HepG2 (cell line): ENCODE measurements at regions not wholly inside any gene's neighbourhood (a gene's known extent, or its start where the extent isn't known, plus 50 kb on each side); places are given as distances from the start of the nearest gene placed in this dataset.

ENCODE experiments used
- ATAC-seq: fragments of 200-7000 bp; cut with Tn5 transposase; 3 replicates; pipeline ENCODE4 v1.9.1; 2020; ENCODE audit warnings: mild to moderate bottlenecking, moderate library complexity
- BruUV-seq: library from RNA; stranded (reverse); fragments of 400-500 nt; replicated peaks from 2 replicates; lab custom pipeline; 2021; lab: Mats Ljungman, UMichigan
- CTCF ChIA-PET: fragments of 300-600 bp; formaldehyde crosslinking; extraction: SDS; loops from one replicate; lab custom pipeline; 2021; ENCODE audit warnings: low total read pairs, inconsistent platforms, low intra/inter-chr PET ratio; lab: Yijun Ruan, JAX
- POLR2A ChIA-PET: fragments of 350-600 bp; sonication (Branson Sonifier 250); formaldehyde crosslinking; loops from one replicate; lab custom pipeline; 2020; ENCODE audit warnings: antibody characterized with exemption, inconsistent platforms; lab: Yijun Ruan, JAX
- DNase-seq: peaks from one replicate; pipeline ENCODE4 v3.0.0-alpha.2; 2015; ENCODE audit warnings: low spot score
- FAIRE-seq: peaks from 3 replicates; lab custom pipeline; 2011; peaks lifted over from hg19 to GRCh38; lab: Jason Lieb, UNC
- H2AFZ ChIP-seq: one replicate; pipeline ENCODE4 v1.6.1; 2011; ENCODE audit warnings: low read length, inconsistent platforms
- H3K27ac ChIP-seq: fragments of 300-600 bp; 3 replicates; pipeline ENCODE4 v1.8.0; 2011; ENCODE audit warnings: mixed run types, mild to moderate bottlenecking, mixed read lengths, low read length, inconsistent platforms; ENCODE audit not compliant: insufficient read depth; ENCODE audit errors: extremely low read length
- H3K27me3 ChIP-seq, 2 experiments: fragments of 200-600 bp in 1 of 2; 2 replicates in 1 of 2; 3 replicates in 1 of 2; pipeline versions ENCODE4 v1.6.0 to v1.8.0; 2011; ENCODE audit warnings: low read length in 2 of 2, mild to moderate bottlenecking in 2 of 2, moderate library complexity in 2 of 2, inconsistent platforms in 1 of 2; ENCODE audit not compliant: insufficient read depth in 2 of 2, control insufficient read depth in 1 of 2
- H3K36me3 ChIP-seq, 2 experiments: fragments of 200-600 bp in 1 of 2; replicated peaks in 1 of 2; 2 replicates in 1 of 2; 3 replicates in 1 of 2; pipeline versions ENCODE4 v1.5.1 to v1.8.0; 2011; ENCODE audit warnings: low read length in 2 of 2, inconsistent platforms in 1 of 2; ENCODE audit not compliant: insufficient read depth in 2 of 2, control insufficient read depth in 1 of 2
- H3K4me1 ChIP-seq: 2 replicates; pipeline ENCODE4 v1.5.1; 2012; ENCODE audit warnings: low read length, inconsistent platforms; ENCODE audit not compliant: insufficient read depth
- H3K4me2 ChIP-seq: 2 replicates; pipeline ENCODE4 v1.6.0; 2011; ENCODE audit warnings: low read depth, low read length, inconsistent platforms
- H3K4me3 ChIP-seq, 3 experiments: fragments of 200-600 bp in 1 of 3; sonication (generic), shearing (Covaris generic) in 1 of 3; replicated peaks in 1 of 3; 2 replicates each; pipeline ENCODE4 v1.5.1; 2011 to 2016; ENCODE audit warnings: low read length in 3 of 3, inconsistent platforms in 2 of 3, low read depth in 2 of 3, mild to moderate bottlenecking in 2 of 3, control low read depth in 1 of 3, mixed read lengths in 1 of 3; ENCODE audit not compliant: insufficient read depth in 1 of 3
- H3K79me2 ChIP-seq: one replicate; pipeline ENCODE4 v1.6.1; 2011; ENCODE audit warnings: low read length, inconsistent platforms; ENCODE audit not compliant: insufficient read depth
- H3K9ac ChIP-seq: 2 replicates; pipeline ENCODE4 v1.6.0; 2011; ENCODE audit warnings: mild to moderate bottlenecking, low read depth, low read length, inconsistent platforms; ENCODE audit not compliant: insufficient read depth
- H3K9me3 ChIP-seq: 2 replicates; pipeline ENCODE4 v1.5.1; 2012; ENCODE audit warnings: mild to moderate bottlenecking, low read length
- H4K20me1 ChIP-seq: 2 replicates; pipeline ENCODE4 v1.6.0; 2011; ENCODE audit warnings: inconsistent platforms, mild to moderate bottlenecking, low read length, moderate library complexity; ENCODE audit not compliant: insufficient read depth
- ARID2 ChIP-seq: sonication (generic); formaldehyde crosslinking; IDR thresholded peaks from 2 replicates; pipeline ENCODE4 v1.8.1; 2022; ENCODE audit warnings: mild to moderate bottlenecking, missing genetic modification reagents, borderline replicate concordance
- CHD4 ChIP-seq: fragments of 200-600 bp; sonication (generic); IDR thresholded peaks from 2 replicates; pipeline ENCODE4 v1.7.0; 2017; ENCODE audit warnings: mild to moderate bottlenecking, low read length, borderline replicate concordance
- CREB1 ChIP-seq, 2 experiments: fragments of 450-650 bp in 1 of 2; IDR thresholded peaks; 2 replicates each; pipeline ENCODE4 v1.6.1; 2016 to 2017; ENCODE audit warnings: control low read depth in 1 of 2, mild to moderate bottlenecking in 1 of 2, missing compliant biosample characterization in 1 of 2, missing genetic modification characterization in 1 of 2
- EHMT2 ChIP-seq: fragments of 200-600 bp; sonication (generic); IDR thresholded peaks from 2 replicates; pipeline ENCODE4 v1.7.0; 2017; ENCODE audit warnings: antibody characterized with exemption, low read depth, low read length, borderline replicate concordance
- ISX ChIP-seq: sonication (generic); formaldehyde crosslinking; conservative IDR thresholded peaks from 2 replicates; pipeline ENCODE4 v1.5.0; 2020; ENCODE audit warnings: missing genetic modification reagents
- MAFG ChIP-seq: sonication (generic); formaldehyde crosslinking; IDR thresholded peaks from 2 replicates; pipeline ENCODE4 v1.5.1; 2020; ENCODE audit warnings: mild to moderate bottlenecking, missing genetic modification reagents
- RFXANK ChIP-seq: IDR thresholded peaks from 2 replicates; pipeline ENCODE4 v1.6.1; 2016
- ZFX ChIP-seq: sonication (generic); formaldehyde crosslinking; IDR thresholded peaks from 2 replicates; pipeline ENCODE4 v1.4.0; 2020; ENCODE audit warnings: mild to moderate bottlenecking, low read depth, missing genetic modification reagents, moderate library complexity
- ZNF687 ChIP-seq: sonication (generic); formaldehyde crosslinking; IDR thresholded peaks from 2 replicates; pipeline ENCODE4 v1.5.1; 2020; ENCODE audit warnings: mild to moderate bottlenecking, missing genetic modification reagents, moderate library complexity
- ZNF773 ChIP-seq: sonication (generic); formaldehyde crosslinking; IDR thresholded peaks from 2 replicates; pipeline ENCODE4 v1.4.0; 2020; ENCODE audit warnings: missing genetic modification reagents, borderline replicate concordance
- WGBS: methylation state at CpG from one replicate; pipeline ENCODE4 v1.1.6; 2017; ENCODE audit warnings: low lambda C conversion rate; 5-methylcytosine and 5-hydroxymethylcytosine counted together
- in situ Hi-C: cut with HindIII; loops from 2 replicates; pipeline ENCODE4 v1.10.0; 2017; ENCODE audit warnings: low pct_unique_long_range_greater_than_20kb; ENCODE audit not compliant: extremely low pct_ligation_motif_present
- intact Hi-C: fragments of 100-400 bp; cut with micrococcal nuclease; formaldehyde crosslinking; loops from one replicate; pipeline ENCODE4 v1.10.0; 2022; ENCODE audit not compliant: unreplicated experiment

GRCh38 chr16:86404678-86405077 lies 105.6 kb upstream of the FOXF1 start:
- TF ChIP-seq CHD4: no peak
- TF ChIP-seq, all 625 proteins: peak for 0
- Histone ChIP-seq H3K9ac (no peak overlapping the region), H3K27ac (no peak overlapping the region), H3K4me2 (no peak overlapping the region), H3K4me3 (no peak overlapping the region), H3K79me2 (no peaks in the 10 kb centered on the region), H3K36me3 (no peaks in the 10 kb centered on the region), H3K27me3 (peaks cover 3 to 59% of the 10 kb centered on the region in 2 experiments), H3K4me1 (no peaks in the 10 kb centered on the region), H3K9me3 (no peaks in the 10 kb centered on the region), H2AFZ (no peak overlapping the region), H4K20me1 (no peaks in the 10 kb centered on the region)
- 58% methylated on average over 11 of the region's 12 CpGs for WGBS
- ATAC-seq (no peak), DNase-seq (no peak), FAIRE-seq (no peak)
- in situ Hi-C loops (no loop called here), intact Hi-C loops (no loop called here)
- ChIA-PET POLR2A (no interaction called here), CTCF (no interaction called here)
- BruUV-seq: no TSS peak

DNA sequence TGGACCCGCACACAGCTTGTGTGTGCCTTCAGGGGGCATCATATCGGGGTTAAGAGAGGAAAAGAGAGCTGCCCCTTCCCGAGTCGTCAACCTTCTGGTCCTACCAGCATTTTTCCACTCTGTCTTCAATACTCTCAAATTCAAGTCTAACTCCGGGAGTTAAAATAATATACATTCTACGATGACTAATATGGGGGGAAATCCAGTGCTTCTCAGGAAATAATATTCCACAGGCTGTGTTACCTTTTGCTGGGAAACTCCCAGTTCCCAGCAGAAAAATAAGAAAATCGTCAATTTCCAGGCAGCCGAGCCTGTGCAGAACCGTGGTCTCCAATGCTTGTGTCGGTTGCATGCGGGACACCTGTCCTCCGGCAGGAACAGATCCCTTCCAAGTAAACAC lies 105.0 kb upstream of the FOXF1 start:
- TF ChIP-seq ARID2: no peak
- no peak for TF ChIP-seq RFXANK (CRISPR knock-in tag)
- Histone ChIP-seq H3K79me2 (no peaks in the 10 kb centered on the region), H3K27ac (no peak overlapping the region), H3K9me3 (no peaks in the 10 kb centered on the region), H2AFZ (no peak overlapping the region), H3K27me3 (peaks cover 3 to 53% of the 10 kb centered on the region in 2 experiments), H3K4me3 (no peak overlapping the region), H3K9ac (no peak overlapping the region), H3K36me3 (no peaks in the 10 kb centered on the region), H3K4me1 (no peaks in the 10 kb centered on the region), H4K20me1 (no peaks in the 10 kb centered on the region), H3K4me2 (no peak overlapping the region)
- CTCF ChIA-PET: no interaction called here
- FAIRE-seq (no peak), DNase-seq (no peak), ATAC-seq (no peak)
- POLR2A ChIA-PET: no interaction called here
- no TSS peak for BruUV-seq
- in situ Hi-C loops: no loop called here
- 45% methylated on average over 12 of the region's 12 CpGs for WGBS
- intact Hi-C loops: no loop called here

DNA sequence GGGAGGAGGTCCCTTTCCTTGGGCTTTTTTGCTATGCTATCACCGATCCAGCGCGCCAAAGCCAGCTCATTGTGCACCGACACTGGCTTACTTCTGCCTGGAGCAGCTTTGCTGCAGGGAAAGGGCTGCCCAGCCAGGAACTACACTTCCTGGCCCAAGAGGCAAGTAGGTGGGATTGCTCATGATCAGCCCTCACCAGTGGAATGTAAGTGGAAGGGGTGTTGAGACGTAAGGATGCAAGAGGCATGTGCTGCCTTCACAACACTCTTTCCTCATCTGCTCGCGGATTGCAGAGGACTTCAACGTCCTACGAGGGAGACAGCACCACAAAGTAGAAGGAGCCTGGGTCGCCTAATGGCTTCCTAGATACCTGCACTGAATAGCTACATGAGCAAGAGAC lies 104.3 kb upstream of the FOXF1 start:
- no peak for ATAC-seq
- Histone ChIP-seq H2AFZ (no peak overlapping the region), H3K27ac (no peak overlapping the region), H3K4me3 (no peak overlapping the region), H3K9me3 (no peaks in the 10 kb centered on the region), H4K20me1 (no peaks in the 10 kb centered on the region), H3K9ac (no peak overlapping the region), H3K4me2 (no peak overlapping the region), H3K27me3 (peaks cover 3 to 53% of the 10 kb centered on the region in 2 experiments), H3K4me1 (no peaks in the 10 kb centered on the region), H3K79me2 (no peaks in the 10 kb centered on the region), H3K36me3 (no peaks in the 10 kb centered on the region)
- in situ Hi-C loops (no loop called here), intact Hi-C loops (no loop called here)
- 30% methylated on average over 10 of the region's 10 CpGs for WGBS
- POLR2A ChIA-PET: no interaction called here
- DNase-seq: no peak
- BruUV-seq: no TSS peak
- CTCF ChIA-PET: no interaction called here
- no peak for FAIRE-seq
- TF ChIP-seq ZNF773 (CRISPR knock-in tag): no peak
- TF ChIP-seq MAFG (CRISPR knock-in tag): no peak
- no peak for TF ChIP-seq ZFX (CRISPR knock-in tag)
- TF ChIP-seq EHMT2: no peak
- no peak for TF ChIP-seq ZNF687 (CRISPR knock-in tag)
- TF ChIP-seq CREB1 (IDR thresholded peaks at IDR 0.05): no peak
- no peak for TF ChIP-seq CREB1 (CRISPR knock-in tag; IDR thresholded peaks at IDR 0.05)
- no peak for TF ChIP-seq ISX (CRISPR knock-in tag)
